HUES6 (cell line): ENCODE measurements at regions not wholly inside any gene's neighbourhood (a gene's known extent, or its start where the extent isn't known, plus 50 kb on each side); places are given as distances from the start of the nearest gene placed in this dataset.

ENCODE experiments used
- H3K27ac ChIP-seq: 2 replicates; pipeline ENCODE4 v1.7.0; 2013; ENCODE audit warnings: low read depth, mild to moderate bottlenecking, low read length, inconsistent platforms
- H3K27me3 ChIP-seq: 2 replicates; pipeline ENCODE4 v1.6.1; 2013; ENCODE audit warnings: low read length; ENCODE audit not compliant: control insufficient read depth, insufficient read depth
- H3K36me3 ChIP-seq: 2 replicates; pipeline ENCODE4 v1.6.1; 2013; ENCODE audit warnings: low read length; ENCODE audit not compliant: control insufficient read depth, insufficient read depth
- H3K4me1 ChIP-seq: 2 replicates; pipeline ENCODE4 v1.6.1; 2013; ENCODE audit warnings: low read length; ENCODE audit not compliant: control insufficient read depth, insufficient read depth
- H3K4me3 ChIP-seq: 2 replicates; pipeline ENCODE4 v1.5.1; 2013; ENCODE audit warnings: low read depth, low read length
- H3K9ac ChIP-seq: one replicate; pipeline ENCODE4 v1.6.1; 2013; ENCODE audit warnings: mild to moderate bottlenecking, low read length
- H3K9me3 ChIP-seq: 2 replicates; pipeline ENCODE4 v1.6.1; 2013; ENCODE audit warnings: low read depth, low read length; ENCODE audit not compliant: control insufficient read depth, insufficient read depth

DNA sequence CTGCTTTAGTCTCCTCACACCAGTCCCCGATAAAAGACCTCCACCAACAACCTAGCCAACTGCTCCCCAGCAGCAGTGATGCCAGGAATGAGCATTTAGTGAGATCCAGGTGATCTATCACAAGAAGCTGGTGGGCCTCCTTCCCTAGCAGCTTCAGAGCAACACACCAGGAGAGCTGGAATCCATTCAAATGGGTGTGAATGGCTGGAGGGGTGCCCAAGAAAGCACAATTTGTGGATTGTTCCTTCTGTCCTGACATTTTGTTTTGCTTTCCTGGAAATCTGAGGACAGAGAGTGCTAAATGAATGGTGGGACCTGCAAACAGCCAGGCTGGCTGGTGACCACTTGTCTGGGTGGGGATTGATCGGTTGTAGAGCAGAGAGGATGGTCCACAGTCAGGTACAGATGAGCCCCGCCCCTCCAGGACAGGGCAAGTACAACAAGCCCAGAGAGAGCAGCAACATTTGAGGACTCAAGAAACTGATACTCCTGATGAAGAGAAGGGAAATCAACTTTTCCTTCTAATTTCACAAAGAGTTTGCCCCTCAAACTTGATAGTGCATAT lies 316.8 kb downstream of the VPS13C start:
- H3K27ac ChIP-seq = no peak overlapping the region
- no peak overlapping the region for H3K4me3 ChIP-seq
- H3K9ac ChIP-seq = no peak overlapping the region
- H3K9me3 ChIP-seq = peaks cover 3% of the 10 kb centered on the region; the same call in 1 of the 2 replicates
- H3K36me3 ChIP-seq = no peaks in the 10 kb centered on the region
- H3K4me1 ChIP-seq = no peaks in the 10 kb centered on the region
- no peaks in the 10 kb centered on the region for H3K27me3 ChIP-seq

DNA sequence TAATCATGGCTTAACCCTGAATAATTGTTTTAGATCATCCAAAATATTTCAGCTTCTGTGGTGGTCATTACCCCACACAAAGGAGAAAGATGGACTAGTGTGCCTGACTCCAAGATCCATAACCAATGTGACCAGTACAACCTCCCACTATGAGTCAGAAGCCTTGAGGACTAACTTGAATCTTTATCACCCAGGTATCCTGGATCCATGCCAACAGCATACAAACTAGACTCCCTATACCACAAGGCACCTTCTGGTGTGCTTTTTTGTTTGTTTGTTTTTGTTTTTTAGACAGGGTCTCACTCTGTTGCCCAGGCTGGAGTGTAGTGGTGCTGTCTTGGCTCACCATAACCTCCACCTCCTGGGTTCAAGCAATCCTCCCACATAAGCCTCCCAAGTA lies 317.7 kb downstream of the VPS13C start:
- H3K9me3 ChIP-seq = peaks cover 3% of the 10 kb centered on the region; the same call in 1 of the 2 replicates
- H3K9ac ChIP-seq = no peak overlapping the region
- no peaks in the 10 kb centered on the region for H3K27me3 ChIP-seq
- no peak overlapping the region for H3K27ac ChIP-seq
- no peaks in the 10 kb centered on the region for H3K36me3 ChIP-seq
- H3K4me3 ChIP-seq = no peak overlapping the region
- H3K4me1 ChIP-seq = no peaks in the 10 kb centered on the region

DNA sequence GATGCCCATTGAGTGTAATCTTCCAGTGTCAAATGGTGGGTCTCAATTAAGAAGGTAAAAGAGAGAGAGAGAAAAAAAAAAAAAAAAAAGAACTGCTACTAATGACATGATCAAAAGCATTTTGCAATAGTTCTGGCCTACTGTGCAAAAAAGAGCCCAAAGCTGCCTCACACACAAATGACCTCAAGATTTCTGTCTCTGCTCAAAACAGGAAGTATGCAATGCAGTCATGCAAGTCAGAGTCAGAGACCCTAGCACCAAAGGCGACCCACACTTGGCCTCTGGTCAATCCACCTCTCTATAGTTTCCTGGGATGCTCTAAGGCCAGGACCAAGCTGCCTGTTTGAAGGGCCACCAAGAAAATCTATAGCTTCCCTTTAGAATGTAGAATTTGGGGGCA lies 323.5 kb downstream of the VPS13C start:
- H3K27ac ChIP-seq = no peak overlapping the region
- no peaks in the 10 kb centered on the region for H3K27me3 ChIP-seq
- no peak overlapping the region for H3K4me3 ChIP-seq
- peaks cover 3% of the 10 kb centered on the region; the same call in 1 of the 2 replicates for H3K9me3 ChIP-seq
- no peaks in the 10 kb centered on the region for H3K36me3 ChIP-seq
- no peaks in the 10 kb centered on the region for H3K4me1 ChIP-seq
- H3K9ac ChIP-seq = no peak overlapping the region

DNA sequence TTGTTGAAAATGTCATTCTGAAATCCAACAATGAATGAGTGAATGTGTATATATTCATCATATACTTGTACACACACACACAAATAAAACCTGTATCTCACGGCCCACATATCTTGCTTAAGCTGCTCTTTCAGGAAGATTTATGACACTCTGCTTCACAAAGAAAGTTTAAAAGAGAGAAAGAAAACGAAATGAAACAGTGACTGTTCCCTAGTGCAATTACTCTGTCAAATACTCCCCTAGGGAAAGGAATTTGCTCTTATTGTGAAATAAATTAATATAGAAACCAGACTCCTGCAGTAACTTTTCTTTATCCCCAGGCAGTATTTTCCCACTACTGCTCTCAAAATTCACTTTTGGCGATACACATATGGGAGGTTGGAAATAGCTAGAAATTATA lies 329.1 kb downstream of the VPS13C start:
- Histone ChIP-seq H3K27ac (no peak overlapping the region), H3K27me3 (no peaks in the 10 kb centered on the region)

DNA sequence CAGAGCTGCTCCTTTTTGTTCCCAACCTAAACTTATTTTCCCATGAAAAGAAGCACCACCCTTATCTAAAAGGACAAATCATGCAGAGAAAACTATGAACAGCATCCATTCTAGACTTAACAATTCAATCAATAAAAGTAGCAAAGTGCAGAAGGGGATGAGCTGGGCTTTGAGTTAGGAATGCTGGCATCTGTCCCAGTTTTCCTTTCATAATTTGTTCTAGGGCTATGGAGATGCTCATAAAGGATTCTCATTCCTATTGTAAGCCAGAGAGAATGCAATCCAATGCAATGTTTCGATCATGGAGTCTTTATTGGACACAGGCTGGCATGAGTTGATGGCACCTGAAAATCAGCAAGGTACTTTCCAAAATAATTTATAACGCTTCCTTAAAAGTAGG lies 330.6 kb downstream of the VPS13C start:
- no peak overlapping the region for H3K27ac ChIP-seq
- no peak overlapping the region for H3K9ac ChIP-seq
- H3K27me3 ChIP-seq = no peaks in the 10 kb centered on the region
- H3K9me3 ChIP-seq = no peaks in the 10 kb centered on the region
- no peak overlapping the region for H3K4me3 ChIP-seq
- H3K36me3 ChIP-seq = no peaks in the 10 kb centered on the region
- no peaks in the 10 kb centered on the region for H3K4me1 ChIP-seq

More for the DNA sequence above, 329.1 kb downstream of the VPS13C start:
- no peaks in the 10 kb centered on the region for H3K4me1 ChIP-seq
- no peaks in the 10 kb centered on the region for H3K36me3 ChIP-seq
- H3K9ac ChIP-seq = no peak overlapping the region
- H3K9me3 ChIP-seq = no peaks in the 10 kb centered on the region
- no peak overlapping the region for H3K4me3 ChIP-seq

DNA sequence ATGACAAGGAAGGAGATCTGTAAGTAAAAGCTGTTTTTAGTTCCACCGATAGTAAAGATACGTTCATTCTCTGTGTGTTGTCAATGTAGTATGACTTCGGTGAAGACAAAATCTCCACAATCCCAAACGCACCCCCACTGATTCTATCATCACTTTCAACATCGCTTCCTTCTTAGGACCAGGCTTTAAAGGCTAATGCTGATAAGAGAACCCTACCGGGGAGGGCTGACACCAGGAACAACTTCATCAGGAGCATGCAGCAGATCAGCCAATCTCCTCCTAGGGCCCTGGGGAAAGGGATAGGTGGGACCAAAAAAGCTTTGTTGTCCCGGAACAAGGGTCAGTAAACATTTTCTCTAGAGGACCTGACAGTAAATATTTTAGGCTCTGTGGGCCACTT lies 334.1 kb downstream of the VPS13C start:
- no peaks in the 10 kb centered on the region for H3K36me3 ChIP-seq
- no peak overlapping the region for H3K27ac ChIP-seq
- no peaks in the 10 kb centered on the region for H3K27me3 ChIP-seq
- no peaks in the 10 kb centered on the region for H3K9me3 ChIP-seq
- no peak overlapping the region for H3K9ac ChIP-seq
- H3K4me3 ChIP-seq = no peak overlapping the region
- no peaks in the 10 kb centered on the region for H3K4me1 ChIP-seq

DNA sequence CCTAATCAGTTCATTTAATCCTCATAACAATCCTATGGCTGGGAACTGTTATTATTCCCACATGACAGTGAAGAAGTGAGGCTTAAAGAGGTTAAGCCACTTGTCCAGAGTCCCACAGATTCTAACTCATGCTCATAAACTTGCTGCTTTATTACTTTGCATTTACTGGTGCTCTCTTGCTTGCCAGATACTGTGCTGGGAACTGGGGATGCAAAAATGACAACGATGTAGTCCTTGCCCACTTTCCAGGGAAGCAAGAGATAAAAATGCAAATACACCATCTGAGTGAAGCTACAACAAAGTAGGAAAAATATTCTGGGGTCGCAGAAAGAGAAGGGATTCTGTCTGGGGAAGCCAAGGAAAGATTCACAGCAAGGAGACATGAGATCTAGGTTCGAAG lies 335.0 kb downstream of the VPS13C start:
- H3K9ac ChIP-seq = no peak overlapping the region
- H3K27ac ChIP-seq = no peak overlapping the region
- no peaks in the 10 kb centered on the region for H3K36me3 ChIP-seq
- H3K27me3 ChIP-seq = no peaks in the 10 kb centered on the region
- no peaks in the 10 kb centered on the region for H3K4me1 ChIP-seq
- no peaks in the 10 kb centered on the region for H3K9me3 ChIP-seq
- H3K4me3 ChIP-seq = no peak overlapping the region

DNA sequence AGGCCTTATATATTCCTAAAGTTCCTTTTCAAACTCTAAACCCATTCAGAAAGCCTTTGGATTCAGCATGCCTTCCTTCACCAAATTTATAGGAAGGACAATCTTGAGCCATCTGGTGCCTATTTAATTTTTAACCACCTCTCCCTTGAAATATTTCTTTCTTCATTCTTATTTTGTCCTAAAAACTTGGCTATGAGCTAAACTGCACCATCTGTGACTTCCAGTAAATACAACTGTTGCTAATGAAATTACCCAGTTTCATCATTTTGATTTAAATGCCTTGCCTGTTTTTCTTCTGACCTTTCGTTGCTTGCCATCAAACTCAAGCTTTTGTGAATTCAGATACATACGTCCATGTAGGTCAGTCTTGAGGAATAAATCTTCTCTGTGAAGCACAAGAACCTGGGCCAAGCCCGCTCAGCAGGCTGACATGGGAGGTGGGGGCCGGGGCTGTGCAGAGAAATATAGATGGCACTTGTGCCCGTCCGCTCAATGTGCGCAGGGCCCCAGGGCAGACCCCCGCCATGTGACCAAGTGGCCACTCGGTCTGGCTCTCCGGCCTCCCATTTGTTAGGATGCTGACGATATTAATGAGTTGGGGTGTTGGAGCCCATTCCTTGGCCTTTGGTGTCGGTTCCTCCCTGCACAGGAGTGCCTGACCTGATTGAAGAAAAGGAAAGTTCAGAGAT lies 335.9 kb downstream of the VPS13C start:
- peaks cover 2% of the 10 kb centered on the region; the same call in 1 of the 2 replicates for H3K4me1 ChIP-seq
- no peaks in the 10 kb centered on the region for H3K27me3 ChIP-seq
- H3K9me3 ChIP-seq = no peaks in the 10 kb centered on the region
- no peaks in the 10 kb centered on the region for H3K36me3 ChIP-seq
- H3K27ac ChIP-seq = no peak overlapping the region
- no peak overlapping the region for H3K4me3 ChIP-seq
- no peak overlapping the region for H3K9ac ChIP-seq

DNA sequence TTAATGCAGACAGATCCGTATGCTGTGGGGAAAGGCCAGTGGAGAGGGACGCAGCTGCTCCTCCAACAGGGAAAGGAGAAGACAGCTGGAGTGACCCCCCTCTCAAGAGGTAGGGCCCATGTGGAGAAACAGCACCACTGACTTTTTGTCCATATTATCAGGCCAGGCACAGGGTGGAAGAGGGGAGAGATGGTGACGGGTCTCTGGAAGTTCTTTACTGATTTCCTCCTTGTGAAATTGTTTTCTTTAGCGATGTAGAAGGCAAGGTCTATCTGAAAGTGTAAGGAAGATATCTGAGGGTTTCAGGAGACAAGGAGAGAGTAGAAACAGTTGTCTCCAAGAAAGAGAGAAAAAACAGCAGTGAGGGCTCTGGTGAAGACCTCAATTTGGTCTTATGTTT lies 338.8 kb downstream of the VPS13C start:
- H3K4me1 ChIP-seq = peaks cover 5% of the 10 kb centered on the region; the same call in 1 of the 2 replicates
- no peaks in the 10 kb centered on the region for H3K9me3 ChIP-seq

DNA sequence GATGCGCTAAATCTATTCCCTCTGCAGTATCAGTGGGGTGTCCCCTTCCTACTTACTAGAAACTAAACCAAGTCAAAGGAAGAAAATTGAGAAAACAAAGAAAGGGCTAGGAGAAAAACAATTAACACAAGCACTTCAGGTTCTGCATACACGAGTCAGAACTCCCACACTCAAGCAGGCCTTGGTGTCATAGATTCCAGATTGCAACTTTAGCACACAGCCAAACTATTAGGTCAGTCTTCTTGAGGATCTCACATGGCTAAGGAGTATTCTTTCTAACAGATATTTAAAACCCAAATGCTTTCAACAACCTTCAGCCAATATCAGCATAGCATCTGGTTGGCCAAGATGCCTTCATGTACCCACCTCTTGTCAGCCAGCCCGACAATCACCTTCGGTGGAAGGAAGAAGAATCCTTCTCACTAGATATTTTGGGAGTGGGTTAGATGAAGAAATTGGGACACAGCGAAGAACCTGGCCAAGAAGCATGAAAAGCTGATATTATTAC lies 340.0 kb downstream of the VPS13C start:
- Histone ChIP-seq H3K27me3 (no peaks in the 10 kb centered on the region), H3K36me3 (no peaks in the 10 kb centered on the region), H3K4me3 (no peak overlapping the region), H3K27ac (no peak overlapping the region), H3K9ac (no peak overlapping the region), H3K9me3 (no peaks in the 10 kb centered on the region), H3K4me1 (peaks cover 5% of the 10 kb centered on the region; the same call in 1 of the 2 replicates)

More for the DNA sequence above, 338.8 kb downstream of the VPS13C start:
- Histone ChIP-seq H3K36me3 (no peaks in the 10 kb centered on the region), H3K9ac (no peak overlapping the region), H3K27me3 (no peaks in the 10 kb centered on the region), H3K27ac (no peak overlapping the region), H3K4me3 (no peak overlapping the region)

DNA sequence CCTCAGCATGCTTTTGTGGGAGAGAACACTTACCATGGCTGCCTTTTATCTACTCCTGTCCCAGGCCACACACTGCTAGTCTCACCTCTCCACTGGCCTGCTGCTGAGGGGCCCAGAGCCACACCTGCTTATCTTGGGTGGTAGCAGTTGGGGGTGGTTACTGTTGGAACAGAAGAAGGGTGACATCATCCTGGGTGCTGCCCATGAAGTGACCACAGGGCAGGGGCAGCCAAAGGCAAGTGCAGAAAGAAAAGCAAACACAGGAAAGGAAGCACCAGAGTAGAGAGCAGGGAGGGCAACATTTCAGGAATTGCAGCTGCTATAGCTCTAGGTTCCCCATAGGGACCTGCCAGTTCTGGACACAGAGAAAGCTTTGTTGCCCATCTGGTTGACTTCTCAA lies 345.2 kb downstream of the VPS13C start:
- no peaks in the 10 kb centered on the region for H3K9me3 ChIP-seq
- no peak overlapping the region for H3K9ac ChIP-seq
- peaks cover 5% of the 10 kb centered on the region; the same call in 1 of the 2 replicates for H3K4me1 ChIP-seq
- H3K27ac ChIP-seq = no peak overlapping the region
- H3K4me3 ChIP-seq = no peak overlapping the region
- H3K27me3 ChIP-seq = no peaks in the 10 kb centered on the region
- H3K36me3 ChIP-seq = no peaks in the 10 kb centered on the region
